Activated CD4-positive, CD25-positive, alpha-beta regulatory T cell treated with anti-CD3 and anti-CD28 coated beads, Interleukin-2, amount 50 U/mL, for 24 hours (primary cell): ENCODE measurements at regions not wholly inside any gene's neighbourhood (a gene's known extent, or its start where the extent isn't known, plus 50 kb on each side); places are given as distances from the start of the nearest gene placed in this dataset.
"Not testable (repeated sequence)": the region's sequence is repeated elsewhere in the genome, so short reads cannot be mapped to it uniquely, and the experiment has no call there.

Source experiments
- ATAC-seq, 2 donors: fragments of 150-1000 bp; cut with Tn5 transposase; one replicate each; pipeline ENCODE4 v1.10.0; 2021; ENCODE audit warnings: mild to moderate bottlenecking in 1 of 2, moderate library complexity in 1 of 2

DNA sequence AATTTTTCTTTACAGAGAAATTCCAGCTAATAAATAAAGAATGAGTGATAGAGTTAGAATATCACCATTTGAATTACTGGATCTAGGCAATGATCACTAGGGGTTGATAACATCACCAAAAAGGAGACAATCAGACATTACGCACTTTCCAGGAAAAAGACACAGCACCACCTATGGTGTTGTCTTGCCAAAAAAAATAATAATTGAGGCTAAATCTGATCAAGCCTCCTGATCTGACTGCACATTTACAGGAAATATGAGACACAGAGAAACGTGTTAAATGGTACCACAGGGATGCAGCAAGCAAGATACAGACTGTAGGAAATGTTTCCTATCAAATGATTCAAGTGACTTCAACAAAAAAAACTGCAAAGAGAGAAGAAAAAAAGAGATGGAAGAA, 92.8 kb downstream of the EOMES start:
- no peak for ATAC-seq

DNA sequence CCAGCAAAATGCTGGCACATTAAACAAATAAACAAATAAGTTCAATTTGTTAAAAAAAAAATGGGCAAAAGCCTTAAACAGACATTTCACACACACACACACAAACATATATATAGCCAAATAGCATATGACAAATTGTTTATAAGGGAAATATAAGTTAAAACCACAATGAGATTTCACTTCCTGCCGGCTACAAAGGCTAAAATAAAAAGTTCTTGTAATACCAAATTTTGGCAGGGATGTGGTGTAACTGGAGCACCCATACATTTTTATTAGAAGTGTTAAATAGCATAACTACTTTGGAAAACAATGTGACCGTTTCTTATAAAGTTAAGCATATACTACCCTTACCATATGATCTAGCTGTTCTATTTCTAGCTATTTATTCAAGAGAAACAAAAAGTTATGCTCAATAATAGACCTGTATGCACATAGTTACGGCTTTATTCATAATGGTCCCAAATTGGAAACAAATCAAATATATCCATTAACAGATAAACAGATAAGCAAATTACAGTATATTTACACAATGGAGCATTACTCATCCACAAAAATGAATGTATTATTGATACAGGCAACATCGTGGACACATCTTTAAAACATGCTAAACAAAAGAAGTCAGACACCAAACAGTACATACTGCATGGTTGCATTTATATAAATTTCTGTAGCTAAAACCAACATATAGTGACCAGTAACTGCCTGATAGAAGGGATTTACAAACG, 93.9 kb downstream of the EOMES start:
- ATAC-seq, result no peak

DNA sequence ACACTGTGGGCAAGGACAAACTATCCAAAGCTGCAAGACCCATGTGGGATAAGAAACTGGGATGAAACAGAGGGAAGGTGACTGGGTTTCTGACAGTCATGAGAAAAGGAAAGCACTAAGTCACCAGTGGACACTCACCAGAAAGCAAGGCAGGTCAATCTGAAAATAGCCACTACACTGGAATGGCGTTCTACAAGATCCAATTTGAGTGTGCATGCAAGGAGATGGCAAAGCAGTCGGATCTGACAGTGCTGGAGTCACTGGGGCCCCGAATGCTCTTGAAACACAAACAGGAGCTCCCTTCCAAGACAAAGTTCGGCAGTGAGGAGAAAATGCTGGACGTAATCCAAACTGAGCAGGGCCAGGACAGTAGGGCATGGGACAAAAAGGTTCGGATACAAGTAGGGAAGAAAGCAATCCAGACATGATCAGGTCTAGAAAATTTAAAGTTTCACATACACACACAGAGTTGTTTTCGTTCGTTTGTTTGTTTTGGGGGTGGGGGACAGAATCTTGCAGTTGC, 95.5 kb downstream of the EOMES start:
- no peak for ATAC-seq

DNA sequence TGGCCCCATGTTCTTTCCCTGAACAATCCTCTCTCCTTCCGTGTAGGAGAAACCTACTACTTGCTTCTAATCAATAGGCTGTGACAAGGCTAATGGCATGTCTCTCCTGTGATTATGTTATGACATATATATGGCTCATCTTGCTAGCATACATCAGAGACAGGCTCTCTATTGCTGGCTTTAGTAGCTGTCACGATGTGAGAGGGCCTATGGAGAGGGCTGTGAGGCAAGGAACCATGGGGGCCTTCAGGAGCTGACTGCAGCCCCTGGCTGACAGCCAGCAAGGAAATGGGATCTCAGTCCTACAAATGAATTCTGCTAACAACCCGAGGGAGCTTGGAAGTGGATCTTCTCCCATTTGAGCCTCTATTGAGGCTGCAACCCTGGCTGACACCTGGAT, 96.3 kb downstream of the EOMES start:
- no peak for ATAC-seq

DNA sequence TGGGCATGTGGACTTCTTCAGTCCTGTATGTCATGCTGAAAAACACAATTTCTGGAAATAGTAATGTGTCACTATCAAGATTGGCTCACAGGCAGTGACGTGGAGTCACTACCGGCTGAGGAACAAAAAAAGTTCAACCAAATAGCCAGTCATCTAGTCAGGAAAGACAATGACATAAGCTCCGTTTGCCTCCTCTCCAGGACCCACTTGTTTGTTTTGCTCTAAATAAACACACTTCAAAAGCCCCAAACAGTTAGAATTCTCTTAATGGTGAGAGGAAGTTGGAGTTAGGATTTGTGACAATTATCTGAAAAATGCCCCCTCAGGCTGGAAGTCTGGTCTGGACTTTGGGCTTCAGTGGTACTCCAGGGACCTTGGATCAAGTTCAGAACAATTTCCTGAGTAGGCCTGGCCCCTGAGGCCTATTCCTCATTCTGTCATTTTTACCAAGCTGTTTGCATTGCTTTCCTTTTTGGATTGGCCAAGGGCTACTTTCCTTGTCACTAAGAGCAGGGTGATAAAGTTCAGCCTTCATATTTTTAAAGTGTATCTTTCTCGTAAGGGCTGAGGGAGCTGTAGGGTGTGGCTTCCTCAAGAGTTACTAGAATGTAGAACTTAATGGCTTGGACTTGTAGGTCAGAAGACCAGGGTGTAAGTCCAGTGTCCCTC, 98.9 kb downstream of the EOMES start:
- no peak for ATAC-seq

DNA sequence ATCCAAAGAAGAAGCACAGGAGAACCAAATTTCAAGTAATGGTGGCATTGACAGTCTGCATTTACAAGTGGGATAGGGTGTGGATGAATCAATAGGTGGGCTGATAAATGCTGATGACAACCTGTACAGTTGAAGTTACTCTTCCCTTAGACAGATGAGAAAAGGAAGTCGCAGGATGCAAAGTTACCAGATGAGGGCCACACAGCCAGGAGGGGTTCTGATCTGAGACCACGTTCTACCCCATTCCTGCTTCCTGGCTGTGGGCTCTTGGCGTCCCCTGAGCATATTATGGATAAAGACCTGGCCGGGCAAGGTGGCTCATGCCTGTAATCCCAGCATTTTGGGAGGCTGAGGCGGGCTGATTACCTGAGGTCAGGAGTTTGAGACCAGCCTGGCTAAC, 104.6 kb downstream of the EOMES start:
- no peak for ATAC-seq

DNA sequence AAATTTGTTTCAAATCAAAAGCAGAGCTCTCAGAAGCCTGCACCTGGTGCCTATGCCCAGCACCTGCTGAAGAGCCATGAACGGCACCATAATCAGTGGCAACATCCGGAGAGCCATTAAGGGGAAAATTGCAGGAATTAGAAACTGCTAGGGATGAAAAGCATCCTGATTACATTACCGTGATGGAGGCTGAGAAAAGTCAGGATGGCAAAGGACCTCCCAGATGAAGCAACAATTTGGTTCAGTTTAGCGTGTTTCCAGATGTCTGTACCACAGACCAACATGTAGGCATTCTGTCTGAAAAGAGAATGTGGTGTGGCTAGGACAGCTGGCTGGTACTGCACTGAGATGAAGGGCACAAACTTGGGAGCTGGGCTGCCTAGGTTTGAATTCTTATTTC, 106.1 kb downstream of the EOMES start:
- ATAC-seq, result no peak

DNA sequence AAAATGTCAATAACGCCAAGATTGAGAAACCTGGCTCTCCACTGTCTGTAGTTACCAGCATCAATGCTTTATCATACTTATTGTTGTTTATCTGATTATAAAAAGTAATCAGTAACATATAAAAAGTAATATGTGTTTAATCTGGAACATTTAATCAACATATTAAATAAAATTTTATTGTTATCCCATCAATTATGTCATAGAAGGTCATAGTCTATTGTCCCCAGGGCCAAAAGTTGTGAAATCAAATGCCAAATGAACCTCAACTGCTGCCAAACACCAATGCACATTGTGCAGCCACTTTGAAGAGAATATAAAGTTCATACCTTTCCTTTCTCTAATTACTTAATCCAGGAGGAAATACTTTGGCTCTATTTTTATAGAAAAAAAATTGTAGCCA, 106.6 kb downstream of the EOMES start:
- no peak for ATAC-seq

DNA sequence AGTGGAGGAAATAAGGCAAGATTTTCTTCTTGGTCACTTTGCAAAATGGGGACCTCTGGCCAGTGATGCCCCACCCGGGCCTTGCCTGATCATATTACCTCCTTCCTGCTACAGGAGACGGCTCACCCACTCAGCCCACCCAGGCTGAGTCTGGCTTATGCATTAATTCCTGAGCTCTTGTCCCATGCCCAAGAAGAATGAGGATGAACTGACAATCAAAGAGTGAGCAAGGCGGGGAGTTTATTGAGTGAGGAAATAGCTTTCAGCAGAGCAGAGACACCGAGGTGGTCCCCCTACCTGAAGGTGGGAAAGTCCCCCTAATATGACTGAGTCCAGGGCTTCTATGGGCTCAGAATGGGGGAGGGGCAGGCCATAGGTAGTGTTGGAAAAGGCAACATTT, 107.5 kb downstream of the EOMES start:
- ATAC-seq, result no peak

DNA sequence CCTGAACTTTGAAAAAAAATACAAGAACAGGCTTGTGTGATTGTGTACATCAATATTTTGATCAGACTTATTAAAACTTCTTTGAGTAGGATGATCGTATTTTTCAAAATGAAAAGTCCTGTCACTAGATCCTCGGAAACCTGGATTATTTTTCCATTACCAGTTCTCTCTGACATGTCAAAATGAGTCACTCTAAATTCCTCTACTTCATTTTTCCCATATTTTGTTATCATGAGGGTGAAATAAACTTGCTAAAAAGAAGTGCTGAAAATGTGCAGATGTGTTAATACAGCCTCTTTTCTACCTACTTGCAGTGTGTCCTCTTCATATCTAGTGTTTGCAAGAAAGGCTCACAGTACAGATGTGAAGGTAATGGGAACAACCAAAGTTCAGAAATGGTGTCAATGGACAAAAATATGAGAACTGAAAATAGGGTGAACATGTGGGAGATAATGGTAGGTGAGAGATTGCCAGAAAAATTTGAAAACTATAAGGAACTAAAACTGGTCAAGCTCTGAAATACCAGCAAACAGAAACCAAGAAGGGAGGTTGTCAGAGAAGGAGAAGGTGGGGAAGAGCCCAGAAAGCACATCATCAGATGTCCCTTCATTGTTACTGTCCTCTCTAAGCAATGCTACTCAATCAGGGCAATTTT, 108.2 kb downstream of the EOMES start:
- no peak for ATAC-seq

DNA sequence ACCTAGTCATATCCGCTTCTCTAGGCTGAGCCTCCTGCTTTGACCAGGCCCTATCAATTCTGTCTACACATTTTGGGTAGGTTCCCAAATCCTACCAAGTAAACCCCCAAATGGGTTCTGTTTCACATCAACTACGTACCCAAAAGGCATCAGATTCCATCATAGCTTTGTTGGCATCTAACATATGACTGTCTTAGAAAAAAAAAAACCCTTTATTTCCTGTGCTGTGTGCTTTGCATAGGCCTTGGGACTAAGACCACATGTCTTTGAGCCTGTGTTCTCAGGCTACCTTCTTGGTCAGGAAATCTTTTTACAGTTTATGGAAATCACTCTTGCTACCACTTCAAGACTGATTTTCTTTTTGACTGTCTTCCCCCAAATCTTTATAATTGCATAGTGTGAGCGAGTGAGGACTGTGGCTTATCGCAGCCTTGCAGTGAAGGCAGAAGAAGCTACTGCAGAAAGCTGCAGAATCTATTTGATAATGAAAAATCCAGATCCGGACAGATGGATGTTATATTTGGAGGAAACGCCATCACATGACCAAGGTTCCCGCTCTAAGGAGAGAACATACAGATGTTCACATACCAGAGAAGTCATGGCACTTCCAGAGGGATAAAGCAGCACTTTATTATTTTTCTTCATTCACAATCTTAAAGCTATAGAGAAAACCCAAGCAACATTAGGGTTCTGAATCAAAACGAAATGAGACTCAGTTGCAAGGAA, 111.2 kb downstream of the EOMES start:
- ATAC-seq, result no peak

DNA sequence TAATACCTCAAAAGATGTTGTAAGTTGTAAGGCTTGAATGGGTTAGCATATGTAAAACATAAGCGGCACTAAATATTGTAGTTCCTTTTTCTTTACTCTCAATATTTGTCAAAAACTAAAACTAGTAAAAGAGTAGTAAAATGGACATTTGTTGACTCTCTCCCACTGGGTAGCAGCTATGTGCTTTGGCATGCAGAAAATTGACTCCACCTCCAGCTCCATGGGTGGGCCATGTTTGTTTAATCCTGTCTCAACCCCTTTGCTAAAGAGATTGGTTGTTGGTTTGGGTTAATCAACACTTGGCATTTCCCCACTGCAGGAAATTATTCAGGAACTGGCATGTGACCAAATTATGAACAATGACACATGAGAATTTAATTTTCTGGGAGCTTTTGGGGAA, 114.8 kb downstream of the EOMES start:
- ATAC-seq, result no peak

DNA sequence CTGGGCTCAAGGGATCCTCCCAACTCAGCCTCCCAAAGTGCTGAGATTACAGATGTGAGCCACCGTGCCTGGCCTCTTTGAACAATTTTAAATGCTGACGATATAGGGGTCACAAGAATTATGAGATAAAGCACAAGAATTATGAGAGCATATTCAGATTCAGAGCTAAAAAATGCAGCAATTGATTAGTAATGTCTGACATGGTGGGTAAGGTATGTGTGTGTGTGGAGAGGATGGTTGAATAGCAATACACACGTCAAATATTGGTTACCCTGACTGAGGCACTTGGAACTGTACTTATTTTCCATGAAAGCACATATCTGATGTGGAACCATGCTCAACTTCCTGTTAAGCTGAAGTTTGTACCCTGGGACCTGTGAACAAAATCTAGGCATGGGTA, 115.6 kb downstream of the EOMES start:
- no peak for ATAC-seq

DNA sequence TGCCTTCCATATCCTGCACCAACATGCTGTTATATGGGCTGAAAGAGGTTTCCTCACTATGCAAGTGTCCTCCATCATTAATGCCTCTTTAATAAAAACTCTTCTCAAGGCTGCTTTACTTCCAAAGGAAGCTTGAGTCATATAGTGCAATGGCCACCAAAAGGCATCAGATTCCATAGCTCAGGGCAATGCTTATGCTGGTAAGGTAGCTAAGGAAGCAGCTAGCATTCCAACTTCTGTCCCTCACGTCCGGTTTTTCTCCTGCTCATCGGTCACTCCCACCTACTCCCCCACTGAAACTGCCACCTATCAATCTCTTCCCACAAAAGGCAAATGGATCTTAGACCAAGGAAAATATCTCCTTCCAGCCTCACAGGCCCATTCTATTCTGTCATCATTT, 117.1 kb upstream of the SLC4A7 start:
- not testable (repeated sequence) for ATAC-seq

DNA sequence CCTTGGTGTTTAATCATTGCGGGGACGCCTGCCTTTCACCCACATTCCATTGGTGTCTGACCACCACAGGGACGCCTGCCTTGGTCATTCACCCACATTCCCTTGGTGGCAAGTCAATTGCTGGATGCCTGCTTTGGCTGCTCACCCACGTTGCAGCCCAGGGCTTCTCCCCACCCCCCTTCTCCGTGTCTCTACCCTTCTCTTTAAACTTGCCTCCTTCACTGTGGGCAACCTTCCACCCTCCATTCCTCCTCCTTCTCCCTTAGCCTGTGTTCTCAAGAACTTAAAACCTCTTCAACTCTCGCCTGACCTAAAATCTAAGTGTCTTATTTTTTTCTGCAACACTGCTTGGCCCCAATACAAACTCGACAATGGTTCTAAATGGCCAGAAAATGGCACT, 115.6 kb upstream of the SLC4A7 start:
- ATAC-seq, result not testable (repeated sequence)

DNA sequence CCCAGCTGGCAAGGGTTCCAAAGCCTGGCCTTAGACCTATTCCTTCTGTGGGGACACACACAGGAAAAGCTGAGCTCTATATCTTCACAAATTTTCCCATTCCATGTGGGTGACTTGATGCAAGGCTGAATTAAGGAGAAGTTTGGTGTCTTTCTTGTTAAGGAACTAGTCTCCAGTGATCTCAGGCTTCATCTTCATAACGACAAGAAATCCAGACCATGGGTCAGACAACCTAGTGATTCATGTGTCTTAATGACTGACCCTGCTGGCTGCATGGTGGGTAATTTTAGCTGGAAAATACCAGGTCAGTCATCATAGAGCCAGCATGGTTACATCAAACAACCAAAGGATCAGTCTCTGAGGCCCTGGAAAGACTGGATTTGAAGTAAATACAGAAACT, 112.7 kb upstream of the SLC4A7 start:
- no peak for ATAC-seq

DNA sequence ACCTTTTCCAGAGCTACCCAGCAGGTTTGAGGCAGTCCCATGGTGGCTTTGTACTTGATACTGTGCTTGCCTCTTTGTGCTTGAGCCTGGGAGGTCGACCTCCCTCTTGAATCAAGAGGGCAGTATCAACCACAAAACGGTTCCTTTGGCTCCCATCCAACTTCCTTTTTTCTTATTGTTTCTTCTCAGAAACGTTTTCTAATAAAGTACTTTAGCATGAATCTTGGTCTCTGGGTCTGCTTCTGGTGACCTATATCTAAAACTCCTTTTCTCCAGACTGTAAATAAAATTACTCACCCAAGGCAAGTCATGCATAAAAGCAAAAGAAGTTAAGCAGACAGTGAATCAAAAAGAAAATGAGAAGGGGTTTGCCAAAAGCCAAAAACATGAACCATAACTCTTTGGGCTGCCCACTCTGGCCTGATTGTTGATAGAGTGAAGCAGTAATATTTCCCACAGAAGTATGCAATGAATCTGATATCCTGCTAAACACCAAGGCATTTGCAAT, 112.2 kb upstream of the SLC4A7 start:
- ATAC-seq, result peak; percentile 73 to 76

DNA sequence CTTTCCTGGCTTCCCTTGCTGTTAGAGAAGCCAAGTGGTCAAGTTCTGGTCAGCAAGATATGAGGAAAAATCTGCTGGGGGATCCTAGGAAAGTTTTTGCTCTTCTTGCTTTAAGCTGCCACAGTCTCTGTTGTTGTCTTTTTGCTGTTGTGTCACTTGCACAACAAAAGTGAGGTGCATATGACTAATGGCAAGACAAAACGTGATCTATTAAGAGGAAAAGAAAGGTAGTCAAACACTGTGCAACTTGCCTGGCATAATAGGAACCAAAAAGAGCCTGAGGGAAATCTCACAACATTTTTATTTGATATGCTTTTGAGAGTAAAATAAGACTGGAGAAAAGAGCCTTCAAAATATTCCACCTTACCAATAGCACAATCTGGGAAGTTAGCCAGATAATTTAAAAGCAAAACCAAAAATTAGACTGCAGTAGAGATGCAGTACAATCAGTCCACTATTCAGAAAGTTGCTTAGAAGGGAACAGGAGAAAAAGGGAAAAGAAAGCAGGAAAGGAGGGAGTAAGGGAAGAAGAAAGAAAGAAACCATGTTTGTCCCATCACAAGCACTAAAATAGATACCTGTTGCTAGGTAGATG, 110.0 kb upstream of the SLC4A7 start:
- no peak for ATAC-seq

DNA sequence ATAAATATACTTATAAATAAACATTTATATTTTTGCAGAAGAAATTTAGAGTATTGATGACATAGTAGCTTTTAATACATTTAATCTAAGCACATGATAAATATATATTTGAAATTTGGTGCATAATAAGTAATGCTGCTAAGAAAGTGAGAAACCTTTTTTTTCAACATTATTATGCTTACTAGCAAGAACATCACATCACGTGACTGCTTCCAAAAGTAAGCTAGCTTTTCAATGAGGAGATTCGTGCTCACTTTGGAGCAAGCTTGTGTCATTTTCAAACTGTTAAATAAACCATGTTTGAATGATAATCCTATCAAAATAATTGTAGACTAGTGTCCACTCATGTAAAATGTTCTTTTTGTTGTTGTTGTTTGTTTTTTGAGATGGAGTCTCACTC, 109.0 kb upstream of the SLC4A7 start:
- no peak for ATAC-seq

DNA sequence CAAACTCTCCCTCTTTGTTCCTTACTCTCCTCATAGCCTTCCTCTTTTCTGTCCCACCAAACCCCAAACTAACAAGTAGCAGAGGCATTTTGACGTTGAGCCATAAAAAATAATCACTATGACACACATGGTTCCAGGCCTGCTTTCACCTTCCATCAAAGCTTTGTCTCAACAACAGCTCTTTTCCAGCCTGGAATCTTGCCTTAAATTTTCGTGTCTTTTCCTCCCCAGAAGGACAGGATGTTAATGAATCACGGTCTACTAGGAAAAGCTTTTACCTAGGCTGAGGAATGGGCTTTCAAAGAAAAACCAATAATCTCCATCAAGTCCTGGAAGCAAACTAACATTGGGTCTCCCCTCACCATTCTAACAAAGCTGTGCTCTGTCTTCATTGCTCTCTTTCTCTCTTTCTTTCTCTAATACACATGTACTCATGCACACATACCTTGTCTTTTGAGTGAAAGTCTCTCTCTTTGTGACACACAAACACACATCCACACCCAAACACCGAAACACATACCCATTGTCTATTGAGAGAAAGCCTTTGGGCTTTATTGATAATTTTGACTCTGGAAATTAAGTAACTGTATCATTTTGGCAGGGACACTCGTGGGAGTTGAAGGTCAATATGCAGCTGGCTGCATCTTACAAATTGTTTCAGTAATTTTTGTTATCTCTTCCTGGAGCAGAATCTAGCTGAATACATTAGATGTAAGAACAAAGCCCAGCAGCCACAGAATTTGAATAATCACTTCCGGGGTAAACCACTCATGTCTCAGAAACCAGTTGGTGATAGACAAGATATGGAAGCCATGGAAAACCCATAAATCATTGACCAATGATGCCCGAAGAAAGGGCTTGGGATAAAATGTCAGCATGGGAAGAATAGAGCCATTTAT, 107.4 kb upstream of the SLC4A7 start:
- ATAC-seq, result peak; percentile 27 to 40
